WERI-Rb-1 (cell line): ENCODE measurements at regions not wholly inside any gene's neighbourhood (a gene's known extent, or its start where the extent isn't known, plus 50 kb on each side); places are given as distances from the start of the nearest gene placed in this dataset.

ENCODE experiments used
- DNase-seq: peaks from one replicate; pipeline ENCODE4 v3.0.0-alpha.2; 2020
- H3K27ac ChIP-seq: fragments of 250-450 bp; sonication (Bioruptor Pico); 2 replicates; pipeline ENCODE4 v1.5.1; 2020; ENCODE audit warnings: mild to moderate bottlenecking, moderate library complexity
- H3K27me3 ChIP-seq: fragments of 250-450 bp; sonication (Bioruptor Pico); 2 replicates; pipeline ENCODE4 v1.5.1; 2021; ENCODE audit warnings: mild to moderate bottlenecking, low read depth, moderate library complexity; ENCODE audit not compliant: insufficient read depth, severe bottlenecking
- H3K36me3 ChIP-seq: fragments of 250-450 bp; sonication (Bioruptor Pico); 2 replicates; pipeline ENCODE4 v1.5.1; 2020; ENCODE audit warnings: mild to moderate bottlenecking, moderate library complexity
- H3K4me3 ChIP-seq: 2 replicates; pipeline ENCODE4 v1.5.1; 2011; ENCODE audit warnings: low read depth, mild to moderate bottlenecking, control low read depth, low read length
- H3K9me3 ChIP-seq: fragments of 250-450 bp; sonication (Bioruptor Pico); 2 replicates; pipeline ENCODE4 v1.5.1; 2021; ENCODE audit warnings: mild to moderate bottlenecking, moderate library complexity; ENCODE audit not compliant: severe bottlenecking
- CTCF ChIP-seq: IDR thresholded peaks from 2 replicates; pipeline ENCODE4 v1.5.1; 2011; ENCODE audit warnings: low read depth, mild to moderate bottlenecking, control low read depth, inconsistent platforms, low read length

DNA sequence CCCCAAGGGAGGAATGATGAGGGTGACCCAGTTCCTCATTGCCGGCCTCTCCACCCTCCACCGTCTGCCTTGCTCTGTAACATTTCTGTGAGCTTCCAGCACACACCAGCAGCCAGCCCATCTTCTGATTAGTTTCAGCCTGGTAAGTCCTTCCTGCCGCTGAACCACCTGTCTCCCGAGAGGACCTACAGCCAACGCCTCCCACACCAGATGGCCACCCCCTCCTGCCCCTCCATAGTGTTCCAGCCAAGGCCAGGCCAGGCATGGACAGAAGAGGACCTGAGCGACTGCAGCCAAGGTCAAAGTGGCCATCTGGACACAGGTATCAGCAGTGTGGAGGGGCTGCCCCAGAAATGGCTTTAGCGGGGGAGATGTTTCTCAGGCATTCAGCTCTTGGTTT lies 170.7 kb upstream of the CTBP2 start:
- Histone ChIP-seq H3K27me3 (peaks cover 17% of the 10 kb centered on the region), H3K27ac (no peak overlapping the region), H3K36me3 (no peaks in the 10 kb centered on the region), H3K4me3 (no peak overlapping the region), H3K9me3 (no peaks in the 10 kb centered on the region)
- DNase-seq: peak; percentile 72
- no peak for TF ChIP-seq CTCF

GRCh38 chr10:125329056-125329455 lies 168.7 kb upstream of the CTBP2 start:
- Histone ChIP-seq H3K9me3 (no peaks in the 10 kb centered on the region), H3K4me3 (no peak overlapping the region), H3K27ac (no peak overlapping the region), H3K27me3 (peaks cover 21% of the 10 kb centered on the region), H3K36me3 (no peaks in the 10 kb centered on the region)
- no peak for TF ChIP-seq CTCF
- DNase-seq: no peak

DNA sequence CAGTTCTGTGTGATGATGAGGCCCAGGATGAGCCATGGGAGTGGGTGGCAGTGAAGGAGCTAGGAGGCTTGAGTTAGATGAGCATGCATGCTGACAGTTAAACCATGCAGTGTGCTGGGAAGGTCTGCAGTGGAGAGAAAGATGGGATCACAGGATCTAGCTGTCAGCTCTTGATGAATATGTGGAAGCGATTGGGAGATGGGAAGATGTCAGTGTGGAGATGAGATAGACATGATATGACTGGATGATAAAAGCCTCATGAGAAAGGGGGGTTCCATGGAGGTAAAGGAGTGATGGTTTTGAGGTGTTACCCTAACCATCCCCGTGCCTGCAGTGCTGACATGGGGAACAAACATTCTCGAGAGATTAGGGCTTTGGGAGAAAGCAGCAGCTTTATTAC lies 165.0 kb upstream of the CTBP2 start:
- Histone ChIP-seq H3K4me3 (no peak overlapping the region), H3K27me3 (peaks cover 20% of the 10 kb centered on the region), H3K36me3 (no peaks in the 10 kb centered on the region), H3K27ac (no peak overlapping the region), H3K9me3 (peaks cover 3% of the 10 kb centered on the region)
- no peak for TF ChIP-seq CTCF
- DNase-seq: no peak

GRCh38 chr10:125316436-125316835 lies 156.1 kb upstream of the CTBP2 start:
- no peak for TF ChIP-seq CTCF
- Histone ChIP-seq H3K27ac (no peak overlapping the region), H3K36me3 (no peaks in the 10 kb centered on the region), H3K9me3 (no peaks in the 10 kb centered on the region), H3K27me3 (peaks cover 9% of the 10 kb centered on the region), H3K4me3 (no peak overlapping the region)
- DNase-seq: no peak

DNA sequence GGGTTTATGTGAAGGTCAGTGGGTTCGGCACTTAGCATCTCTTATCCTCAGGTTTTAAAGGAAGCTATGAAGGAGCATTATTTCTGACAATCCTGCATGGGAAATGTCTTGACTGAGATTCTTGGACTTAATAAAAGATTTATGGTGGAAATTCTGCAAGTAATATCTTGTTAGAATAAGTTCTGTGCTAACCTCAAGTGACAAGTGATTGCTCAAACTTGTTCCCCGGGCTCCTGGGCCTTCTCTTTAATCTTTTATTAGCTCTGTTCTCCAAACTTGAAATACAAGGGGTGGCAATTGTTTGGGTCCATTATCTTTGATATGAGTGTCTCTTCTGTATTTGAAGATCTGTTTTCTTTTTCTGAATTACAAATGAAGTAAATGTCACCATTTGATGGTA lies 140.6 kb upstream of the CTBP2 start:
- no peaks in the 10 kb centered on the region for H3K9me3 ChIP-seq
- no peak overlapping the region for H3K4me3 ChIP-seq
- H3K27me3 ChIP-seq: peaks cover 37% of the 10 kb centered on the region
- H3K36me3 ChIP-seq: no peaks in the 10 kb centered on the region
- H3K27ac ChIP-seq: no peak overlapping the region
- DNase-seq: no peak
- TF ChIP-seq CTCF: no peak

GRCh38 chr10:125299461-125299860 lies 139.1 kb upstream of the CTBP2 start:
- peaks cover 31% of the 10 kb centered on the region for H3K27me3 ChIP-seq
- no peaks in the 10 kb centered on the region for H3K36me3 ChIP-seq
- no peaks in the 10 kb centered on the region for H3K9me3 ChIP-seq
- H3K4me3 ChIP-seq: no peak overlapping the region
- H3K27ac ChIP-seq: no peak overlapping the region
- no peak for DNase-seq
- TF ChIP-seq CTCF: no peak
